HepG2 (cell line): ENCODE measurements at regions not wholly inside any gene's neighbourhood (a gene's known extent, or its start where the extent isn't known, plus 50 kb on each side); places are given as distances from the start of the nearest gene placed in this dataset.

Source experiments
- JUND ChIP-seq: sonication (generic); formaldehyde crosslinking; IDR thresholded peaks from 2 replicates; pipeline ENCODE4 v1.8.0; 2022; ENCODE audit warnings: mild to moderate bottlenecking, missing genetic modification reagents
- NR2C2 ChIP-seq: sonication (generic); formaldehyde crosslinking; IDR thresholded peaks from 2 replicates; pipeline ENCODE4 v1.4.0; 2020; ENCODE audit warnings: missing genetic modification reagents, mild to moderate bottlenecking, moderate library complexity, borderline replicate concordance
- POLR2A ChIP-seq, 2 experiments: IDR thresholded peaks; 2 replicates each; pipeline ENCODE4 v1.6.1; 2011; ENCODE audit warnings: low read depth in 2 of 2, low read length in 2 of 2, mild to moderate bottlenecking in 1 of 2, moderate library complexity in 1 of 2; ENCODE audit not compliant: insufficient read depth in 1 of 2
- SIN3B ChIP-seq: fragments of 150-350 bp; IDR thresholded peaks from 2 replicates; pipeline ENCODE4 v1.6.1; 2014; ENCODE audit warnings: low read length
- ZBTB7A ChIP-seq: sonication (generic); formaldehyde crosslinking; IDR thresholded peaks from 2 replicates; pipeline ENCODE4 v1.8.0; 2022; ENCODE audit warnings: mild to moderate bottlenecking, missing genetic modification reagents
- ZNF234 ChIP-seq: sonication (generic); formaldehyde crosslinking; conservative IDR thresholded peaks from 2 replicates; pipeline ENCODE4 v1.5.1; 2020; ENCODE audit warnings: mild to moderate bottlenecking, missing genetic modification reagents
- ZNF564 ChIP-seq: sonication (generic); formaldehyde crosslinking; IDR thresholded peaks from 2 replicates; pipeline ENCODE4 v1.8.1; 2023; ENCODE audit warnings: mild to moderate bottlenecking, missing genetic modification reagents
- ZNF644 ChIP-seq: IDR thresholded peaks from 2 replicates; pipeline ENCODE4 v1.6.1; 2016; ENCODE audit warnings: low read depth
- ZNF703 ChIP-seq: sonication (generic); formaldehyde crosslinking; IDR thresholded peaks from 2 replicates; pipeline ENCODE4 v1.5.1; 2020; ENCODE audit warnings: missing genetic modification reagents, mild to moderate bottlenecking, moderate library complexity, borderline replicate concordance
- TF ChIP-seq, protein P1 (sequence below): IDR thresholded peaks from 2 replicates; pipeline ENCODE4 v1.6.1; 2016; ENCODE audit warnings: missing genetic modification reagents, missing compliant biosample characterization

DNA sequence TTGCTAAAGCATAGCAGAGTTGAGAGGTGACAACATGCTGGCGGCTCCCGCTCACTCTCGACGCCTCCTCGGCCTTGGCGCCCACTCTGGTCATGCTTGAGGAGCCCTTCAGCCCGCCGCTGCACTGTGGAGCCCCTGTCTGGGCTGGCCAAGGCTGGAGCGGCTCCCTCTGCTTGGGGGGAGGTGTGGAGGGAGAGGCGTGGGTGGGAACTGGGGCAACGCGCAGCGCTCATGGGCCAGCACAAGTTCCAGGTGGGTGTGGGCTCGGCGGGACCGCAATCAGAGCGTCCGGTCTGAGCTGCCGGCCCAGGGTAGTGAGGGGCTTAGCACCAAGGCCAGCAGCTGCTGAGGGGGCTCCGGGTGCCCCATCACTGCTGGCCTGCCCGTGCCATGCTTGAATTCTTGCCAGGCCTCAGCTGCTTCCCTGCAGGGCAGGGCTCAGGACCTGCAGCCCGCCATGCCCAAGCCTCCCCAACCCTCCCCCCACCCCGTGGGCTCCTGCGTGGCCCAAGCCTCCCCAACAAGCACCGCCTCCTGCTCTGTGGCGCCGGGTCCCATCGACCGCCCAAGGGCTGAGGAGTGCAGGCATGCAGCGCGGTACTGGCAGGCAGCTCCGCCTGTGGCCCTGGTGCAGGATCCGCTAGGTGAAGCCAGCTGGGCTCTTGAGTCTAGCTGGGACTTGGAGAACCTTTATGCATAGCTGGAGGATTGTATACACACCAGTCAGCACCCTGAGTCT, 2052.8 kb upstream of the CELF4 start:
- no peak for TF ChIP-seq ZNF564 (CRISPR knock-in tag)
- TF ChIP-seq POLR2A (IDR thresholded peaks at IDR 0.05; ENCODE audit: insufficient read depth in 1 of 2, low read depth in 2 of 2, low read length in 2 of 2), result no peak
- TF ChIP-seq ZNF703, result no peak
- TF ChIP-seq ZNF234 (CRISPR knock-in tag), result no peak
- TF ChIP-seq, protein P1, sequence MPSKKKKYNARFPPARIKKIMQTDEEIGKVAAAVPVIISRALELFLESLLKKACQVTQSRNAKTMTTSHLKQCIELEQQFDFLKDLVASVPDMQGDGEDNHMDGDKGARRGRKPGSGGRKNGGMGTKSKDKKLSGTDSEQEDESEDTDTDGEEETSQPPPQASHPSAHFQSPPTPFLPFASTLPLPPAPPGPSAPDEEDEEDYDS (CRISPR knock-in tag), result no peak
- TF ChIP-seq ZNF644 (CRISPR knock-in tag), result no peak
- TF ChIP-seq ZBTB7A (CRISPR knock-in tag), result no peak
- TF ChIP-seq NR2C2 (CRISPR knock-in tag), result no peak
- TF ChIP-seq JUND (CRISPR knock-in tag), result no peak
- no peak for TF ChIP-seq SIN3B
